ENCODE measurements at regions not wholly inside any gene's neighbourhood (a gene's known extent, or its start where the extent isn't known, plus 50 kb on each side); places are given as distances from the start of the nearest gene placed in this dataset.

DNA sequence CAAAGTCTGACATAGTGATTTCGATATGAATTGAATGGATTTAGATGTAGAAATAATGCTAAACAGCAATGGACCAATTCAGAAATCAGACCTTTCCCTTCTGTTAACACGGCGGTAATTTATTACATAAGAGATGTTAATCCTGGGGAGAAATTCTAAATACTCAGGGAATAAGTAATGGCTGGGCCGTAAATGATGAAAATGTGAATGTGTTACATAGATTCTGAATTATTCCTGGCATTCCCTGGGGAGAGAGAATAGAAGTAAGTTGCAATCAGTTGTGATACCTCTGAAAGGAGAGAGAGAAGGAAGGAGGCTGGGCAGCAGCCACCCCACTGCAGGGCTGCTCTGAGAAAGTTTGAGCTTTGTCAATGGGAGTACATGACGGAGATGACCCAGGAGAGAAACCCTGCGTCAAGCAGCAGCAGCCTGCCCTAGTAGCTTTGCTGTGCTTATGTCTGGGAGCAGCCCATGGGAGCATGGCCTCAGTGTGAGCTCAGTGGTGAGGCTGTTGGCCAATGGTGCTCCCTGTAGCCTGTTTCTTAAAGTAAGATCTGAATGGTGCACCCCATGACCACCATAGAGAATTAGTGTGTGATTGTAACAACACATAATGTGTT lies 420.1 kb downstream of the MTRR start:
- H3K27me3 ChIP-seq (ENCODE audit: control insufficient read depth in 2 of 2, insufficient read depth in 2 of 2, low read length in 2 of 2) = no peaks in the 10 kb centered on the region
- H3K27ac ChIP-seq (ENCODE audit: insufficient read depth, low read depth, low read length) = no peak overlapping the region
- no peak overlapping the region for H3K4me3 ChIP-seq (replicated peaks in 1 of 3; ENCODE audit: insufficient read depth in 1 of 3, low read depth in 1 of 3, low read length in 3 of 3)
- ChIA-PET CTCF (no interaction called here), POLR2A (no interaction called here)
- no peaks in the 10 kb centered on the region for H3K9me3 ChIP-seq (replicated peaks; ENCODE audit: control insufficient read depth, insufficient read depth, low read length)
- intact Hi-C loops (cut with micrococcal nuclease) = no loop called here
- no peaks in the 10 kb centered on the region for H4K20me1 ChIP-seq (replicated peaks; ENCODE audit: control insufficient read depth, extremely low read depth, insufficient read depth, low read length)
- no peaks in the 10 kb centered on the region for H3K9me1 ChIP-seq (replicated peaks; ENCODE audit: control insufficient read depth, extremely low read depth, insufficient read depth, low read length)
- dilution Hi-C loops (cut with MboI; ENCODE audit: extremely low pct_ligation_motif_present, low sequenced_read_pairs) = no loop called here
- no peaks in the 10 kb centered on the region for H3K79me2 ChIP-seq (ENCODE audit: control insufficient read depth, insufficient read depth, low read length)
- TF ChIP-seq POLR2AphosphoS5 (IDR thresholded peaks at IDR 0.05; ENCODE audit: insufficient read depth, low read depth, low read length) = no peak
- TF ChIP-seq, protein P1, sequence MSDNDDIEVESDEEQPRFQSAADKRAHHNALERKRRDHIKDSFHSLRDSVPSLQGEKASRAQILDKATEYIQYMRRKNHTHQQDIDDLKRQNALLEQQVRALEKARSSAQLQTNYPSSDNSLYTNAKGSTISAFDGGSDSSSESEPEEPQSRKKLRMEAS (IDR thresholded peaks at IDR 0.05; ENCODE audit: insufficient read depth, insufficient read length) = no peak
- no peak for TF ChIP-seq JUN (IDR thresholded peaks at IDR 0.05; ENCODE audit: borderline replicate concordance, insufficient read depth, insufficient read length, low read depth)
- no peak for TF ChIP-seq POLR2A (IDR thresholded peaks at IDR 0.05; ENCODE audit: low read depth, low read length)
- TF ChIP-seq MYC (IDR thresholded peaks at IDR 0.05; ENCODE audit: low read depth, low read length) = no peak
- TF ChIP-seq, protein P2, sequence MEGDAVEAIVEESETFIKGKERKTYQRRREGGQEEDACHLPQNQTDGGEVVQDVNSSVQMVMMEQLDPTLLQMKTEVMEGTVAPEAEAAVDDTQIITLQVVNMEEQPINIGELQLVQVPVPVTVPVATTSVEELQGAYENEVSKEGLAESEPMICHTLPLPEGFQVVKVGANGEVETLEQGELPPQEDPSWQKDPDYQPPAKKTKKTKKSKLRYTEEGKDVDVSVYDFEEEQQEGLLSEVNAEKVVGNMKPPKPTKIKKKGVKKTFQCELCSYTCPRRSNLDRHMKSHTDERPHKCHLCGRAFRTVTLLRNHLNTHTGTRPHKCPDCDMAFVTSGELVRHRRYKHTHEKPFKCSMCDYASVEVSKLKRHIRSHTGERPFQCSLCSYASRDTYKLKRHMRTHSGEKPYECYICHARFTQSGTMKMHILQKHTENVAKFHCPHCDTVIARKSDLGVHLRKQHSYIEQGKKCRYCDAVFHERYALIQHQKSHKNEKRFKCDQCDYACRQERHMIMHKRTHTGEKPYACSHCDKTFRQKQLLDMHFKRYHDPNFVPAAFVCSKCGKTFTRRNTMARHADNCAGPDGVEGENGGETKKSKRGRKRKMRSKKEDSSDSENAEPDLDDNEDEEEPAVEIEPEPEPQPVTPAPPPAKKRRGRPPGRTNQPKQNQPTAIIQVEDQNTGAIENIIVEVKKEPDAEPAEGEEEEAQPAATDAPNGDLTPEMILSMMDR (IDR thresholded peaks at IDR 0.05; ENCODE audit: extremely low read depth in 1 of 2, insufficient read depth in 1 of 2, low read depth in 1 of 2, low read length in 2 of 2) = no peak
- TF ChIP-seq EZH2 (IDR thresholded peaks at IDR 0.05; ENCODE audit: borderline replicate concordance, low read depth, low read length, severe bottlenecking) = no peak
- no peak for TF ChIP-seq GATA2 (IDR thresholded peaks at IDR 0.05; ENCODE audit: insufficient read depth, insufficient read length, low read depth, low read length)
- TF ChIP-seq FOS (IDR thresholded peaks at IDR 0.05; ENCODE audit: borderline replicate concordance, insufficient read depth, low read length) = no peak
- H3K9ac ChIP-seq (replicated peaks; ENCODE audit: extremely low read depth, insufficient read depth, low read length) = no peak overlapping the region
- no peak overlapping the region for H3K4me2 ChIP-seq (ENCODE audit: insufficient read depth, low read length)
- BruUV-seq (replicated peaks) = no TSS peak
- H2AFZ ChIP-seq (ENCODE audit: low read depth, low read length) = no peak overlapping the region
- no peak for FAIRE-seq
- H3K4me1 ChIP-seq (ENCODE audit: control insufficient read depth, extremely low read depth, insufficient read depth, low read length) = no peaks in the 10 kb centered on the region
- DNase-seq (ENCODE audit: low read depth, low spot score) = no peak
- no peaks in the 10 kb centered on the region for H3K36me3 ChIP-seq (ENCODE audit: control insufficient read depth in 2 of 2, extremely low read depth in 1 of 2, insufficient read depth in 2 of 2, low read length in 2 of 2)

Measured in endothelial cell of umbilical vein (primary cell).